ENCODE measurements at regions not wholly inside any gene's neighbourhood (a gene's known extent, or its start where the extent isn't known, plus 50 kb on each side); places are given as distances from the start of the nearest gene placed in this dataset.
A peak's percentile ranks its signal among the peaks of the same experiment; 100 is the strongest.

GRCh38 chr3:109532257-109533216, 195.2 kb upstream of the DPPA4 start:
- peak in 3 of 4 donors; percentile 11 to 36 (median 13) for DNase-seq (ENCODE audit: low read depth in 4 of 4, low spot score in 2 of 4)

GRCh38 chr3:109545746-109546145, 208.4 kb upstream of the DPPA4 start:
- DNase-seq (ENCODE audit: low read depth in 4 of 4, low spot score in 2 of 4): no peak

GRCh38 chr3:109548192-109548938, 211.0 kb upstream of the DPPA4 start:
- no peak for DNase-seq (ENCODE audit: low read depth in 4 of 4, low spot score in 2 of 4)

DNA sequence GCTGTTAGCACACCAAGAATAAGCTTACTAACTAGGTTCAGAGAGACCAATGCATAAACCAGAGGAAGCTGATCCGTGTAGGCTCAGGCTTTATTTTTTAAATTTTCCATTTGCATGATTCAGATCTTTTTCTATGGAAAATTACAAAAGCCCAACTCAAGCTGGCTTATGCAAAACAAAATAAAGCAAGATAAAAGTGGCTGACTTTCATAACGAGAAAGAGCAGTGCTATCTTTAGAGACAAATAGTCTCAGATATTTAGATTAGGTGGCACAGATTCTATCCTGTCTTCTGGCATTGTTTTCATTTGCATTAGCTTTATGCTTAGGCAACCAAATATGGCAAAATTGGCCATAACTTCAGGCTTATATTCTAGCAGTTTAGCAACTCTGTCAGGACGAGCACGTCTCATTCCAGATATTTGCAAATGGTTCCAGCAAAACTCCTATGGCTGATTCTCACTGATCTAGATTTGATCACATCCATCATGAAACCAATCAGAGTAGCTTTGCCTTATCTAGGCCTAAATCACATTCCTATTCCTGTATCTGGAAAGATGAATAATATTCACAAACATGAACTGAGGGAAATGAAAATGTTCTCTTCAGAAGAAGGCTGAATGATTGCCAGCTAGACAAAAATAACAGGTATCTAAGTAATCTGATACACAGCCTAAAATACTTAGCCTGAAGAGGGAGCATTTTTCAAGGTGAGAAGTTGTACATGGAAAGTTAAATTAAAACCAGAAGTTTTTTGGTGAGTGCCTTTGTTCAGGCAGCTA, 216.4 kb upstream of the DPPA4 start:
- no peak for DNase-seq (ENCODE audit: low read depth in 4 of 4, low spot score in 2 of 4)

GRCh38 chr3:109559389-109559788, 222.0 kb upstream of the DPPA4 start:
- DNase-seq (ENCODE audit: low read depth in 4 of 4, low spot score in 2 of 4): no peak

DNA sequence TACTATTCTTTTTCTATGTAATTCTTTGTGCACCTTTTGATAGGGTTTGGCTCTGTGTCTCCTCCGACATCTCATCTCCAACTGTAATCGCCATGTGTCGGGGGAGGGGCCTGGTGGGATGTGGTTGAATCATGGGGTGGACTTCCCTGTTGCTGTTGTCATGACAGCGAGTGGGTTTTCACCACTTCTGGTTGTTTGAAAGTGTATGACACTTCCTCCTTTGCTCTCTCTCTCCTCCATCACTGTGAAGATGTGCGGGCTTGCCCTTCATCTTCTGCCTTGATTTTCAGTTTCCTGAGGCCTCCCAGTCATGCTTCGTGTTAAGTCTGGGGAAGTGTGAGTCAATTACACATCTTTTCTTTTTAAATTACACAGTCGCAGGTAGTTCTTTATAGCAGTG, 225.8 kb upstream of the DPPA4 start:
- no peak for DNase-seq (ENCODE audit: low read depth in 4 of 4, low spot score in 2 of 4)

- no peak for DNase-seq (ENCODE audit: low read depth in 4 of 4, low spot score in 2 of 4)
Measured at GRCh38 chr3:109569135-109569846, 231.9 kb upstream of the DPPA4 start.

DNA sequence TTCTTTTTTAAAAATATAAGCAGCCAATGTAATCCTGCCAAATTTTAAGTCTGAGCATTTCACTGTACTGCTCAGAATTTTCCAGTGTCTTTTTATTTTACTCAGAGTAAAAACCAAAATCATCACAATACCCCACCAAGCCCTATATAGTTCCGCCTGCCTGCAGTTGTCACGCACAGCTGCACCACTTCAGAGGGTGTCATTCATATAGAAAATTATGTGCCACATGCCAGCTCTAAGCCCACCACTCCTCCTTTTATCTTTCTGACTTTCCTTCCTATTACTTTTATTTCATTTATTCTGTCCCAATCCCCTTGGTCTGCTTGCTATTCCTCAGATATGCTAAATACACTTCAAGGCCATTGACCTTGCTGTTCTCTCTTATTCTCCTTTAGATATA, 233.1 kb upstream of the DPPA4 start:
- no peak for DNase-seq (ENCODE audit: low read depth in 4 of 4, low spot score in 2 of 4)

- no peak for DNase-seq (ENCODE audit: low read depth in 4 of 4, low spot score in 2 of 4)
Measured at GRCh38 chr3:109572301-109572700, 235.0 kb upstream of the DPPA4 start.

- DNase-seq (ENCODE audit: low read depth in 4 of 4, low spot score in 2 of 4): peak in 1 of 4 donors; percentile 13
Measured at GRCh38 chr3:109596991-109597390, 259.6 kb upstream of the DPPA4 start.

DNA sequence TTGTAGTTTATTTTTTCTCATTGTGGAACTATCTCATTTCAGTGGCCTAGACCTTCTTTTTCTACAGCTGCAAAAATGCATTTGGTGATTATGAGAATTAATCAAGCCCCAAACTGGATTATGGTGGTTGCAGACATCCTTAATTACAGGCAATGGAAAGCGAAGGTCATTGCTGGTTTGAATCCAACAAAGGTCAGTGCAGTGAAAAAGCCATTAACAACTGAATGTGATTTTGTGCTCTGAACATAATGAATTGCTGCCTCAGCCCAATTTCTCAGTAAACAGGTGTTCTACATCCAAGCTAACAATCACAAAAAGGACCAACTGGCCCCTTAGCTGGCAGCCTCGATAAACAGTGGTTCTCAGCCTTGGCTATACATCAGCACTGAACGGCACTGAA, 260.1 kb upstream of the DPPA4 start:
- peak in 2 of 4 donors; percentile 28 to 60 for DNase-seq (ENCODE audit: low read depth in 4 of 4, low spot score in 2 of 4)

DNA sequence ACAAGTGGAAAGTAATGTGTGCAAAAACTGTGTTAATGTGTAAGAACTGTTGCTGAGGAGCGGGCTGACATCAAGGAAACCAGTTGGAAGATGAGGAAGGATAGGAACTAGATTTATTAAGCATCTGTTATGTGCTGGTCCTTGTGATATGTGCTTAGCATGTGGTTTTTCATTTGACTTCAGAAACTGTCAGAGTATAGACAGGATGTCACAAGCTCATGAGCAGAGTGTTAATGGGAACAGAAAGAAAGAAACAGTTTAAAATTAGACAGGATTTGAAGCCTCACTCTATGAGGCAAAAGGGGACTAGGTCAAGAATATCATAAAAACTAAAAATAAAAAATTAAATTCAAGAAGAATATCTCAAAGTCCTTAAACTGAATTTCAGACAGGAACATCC, 270.6 kb upstream of the DPPA4 start:
- DNase-seq (ENCODE audit: low read depth in 4 of 4, low spot score in 2 of 4): no peak

GRCh38 chr3:109608574-109608973, 271.2 kb upstream of the DPPA4 start:
- no peak for DNase-seq (ENCODE audit: low read depth in 4 of 4, low spot score in 2 of 4)

GRCh38 chr3:109618766-109619378, 281.5 kb upstream of the DPPA4 start:
- DNase-seq (ENCODE audit: low read depth in 4 of 4, low spot score in 2 of 4): no peak

DNA sequence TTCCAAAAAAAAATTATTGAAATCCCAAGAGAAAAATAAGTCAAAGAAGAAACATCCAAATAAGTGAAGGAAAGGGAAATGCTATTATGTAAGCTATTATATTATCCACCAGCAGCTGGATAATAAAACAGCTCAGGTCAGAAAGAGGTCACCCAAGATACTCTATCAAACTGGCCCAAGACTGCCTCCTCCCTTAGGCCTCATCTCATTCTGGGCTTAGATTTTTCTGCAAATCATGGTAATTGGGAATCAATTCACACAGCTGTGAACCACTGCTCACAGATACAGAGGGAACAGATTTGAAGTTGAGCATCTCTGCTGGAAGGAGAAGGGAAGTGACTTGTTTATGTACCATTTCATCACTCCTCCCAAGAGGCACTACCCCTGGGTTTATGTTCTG, 294.6 kb upstream of the DPPA4 start:
- peak in 2 of 4 donors; percentile 15 to 40 for DNase-seq (ENCODE audit: low read depth in 4 of 4, low spot score in 2 of 4)

- no peak for DNase-seq (ENCODE audit: low read depth in 4 of 4, low spot score in 2 of 4)
Measured at GRCh38 chr3:109640146-109640652, 302.9 kb upstream of the DPPA4 start.

- DNase-seq (ENCODE audit: low read depth in 4 of 4, low spot score in 2 of 4): no peak
Measured at GRCh38 chr3:109642025-109642424, 304.7 kb upstream of the DPPA4 start.

DNA sequence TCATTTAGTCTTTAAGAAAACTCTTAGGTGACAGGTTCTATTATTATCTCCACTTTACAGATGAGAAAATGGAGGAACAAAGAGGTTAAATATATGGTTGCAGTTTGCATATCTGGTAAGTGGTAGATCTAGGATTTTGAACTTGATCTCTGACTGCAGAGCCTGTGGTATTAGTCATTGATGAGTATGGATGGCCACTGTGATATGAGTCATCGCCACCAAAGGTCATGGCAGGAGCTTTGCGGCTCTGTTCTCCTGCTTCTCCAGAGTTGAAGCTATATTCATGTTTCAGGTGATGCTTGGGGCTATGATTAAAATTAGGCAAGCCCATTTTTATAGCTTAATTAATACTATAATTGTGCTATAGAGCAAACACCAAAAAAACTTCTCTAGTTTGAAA, 306.2 kb upstream of the DPPA4 start:
- DNase-seq (ENCODE audit: low read depth in 4 of 4, low spot score in 2 of 4): no peak

DNA sequence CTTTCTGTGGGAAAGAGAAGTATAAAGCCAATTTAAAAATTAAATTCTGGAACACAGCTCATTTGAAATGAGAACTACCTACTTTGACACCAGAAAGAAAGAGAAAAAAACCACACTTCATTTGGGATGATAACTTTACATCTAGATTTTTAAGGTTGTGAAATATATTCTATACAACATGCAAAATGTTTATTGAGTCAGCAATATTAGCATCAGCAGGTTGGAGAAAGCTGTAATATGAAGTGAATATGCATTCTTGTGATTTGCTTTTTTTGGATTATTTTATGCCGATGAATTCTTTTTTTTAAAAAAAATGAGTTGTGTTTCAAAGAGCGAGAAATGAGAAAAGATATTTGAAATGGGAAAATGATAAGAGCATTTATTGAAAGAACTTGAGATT, 307.0 kb upstream of the DPPA4 start:
- DNase-seq (ENCODE audit: low read depth in 4 of 4, low spot score in 2 of 4): no peak

GRCh38 chr3:109644746-109645145, 307.4 kb upstream of the DPPA4 start:
- no peak for DNase-seq (ENCODE audit: low read depth in 4 of 4, low spot score in 2 of 4)

Data from left renal cortex interstitium (tissue), 4 donors.